K562 (cell line): ENCODE measurements at regions not wholly inside any gene's neighbourhood (a gene's known extent, or its start where the extent isn't known, plus 50 kb on each side); places are given as distances from the start of the nearest gene placed in this dataset.
A peak's percentile ranks its signal among the peaks of the same experiment; 100 is the strongest.

Experiments used
- ATAC-seq: fragments of 200-7000 bp; cut with Tn5 transposase; 3 replicates; pipeline ENCODE4 v1.9.1; 2020; ENCODE audit warnings: moderate library complexity
- BruUV-seq: library from RNA; stranded (reverse); fragments of 400-500 nt; replicated peaks from 2 replicates; lab custom pipeline; 2021; lab: Mats Ljungman, UMichigan
- CTCF ChIA-PET: fragments of 300-600 bp; formaldehyde crosslinking; extraction: SDS; loops from one replicate; lab custom pipeline; 2021; ENCODE audit warnings: low intra/inter-chr PET ratio; lab: Yijun Ruan, JAX
- POLR2A ChIA-PET: fragments of 300-600, 350-650 bp; sonication (Branson Sonifier 250); formaldehyde crosslinking; extraction: SDS; loops from one replicate; lab custom pipeline; 2021; ENCODE audit warnings: antibody characterized with exemption, inconsistent platforms; lab: Yijun Ruan, JAX
- DNase-seq, 4 experiments: peaks; one replicate each; pipeline versions ENCODE4 v3.0.0 to v3.0.0-alpha.2; 2011 to 2018; ENCODE audit warnings: low spot score in 3 of 4, mixed read lengths in 3 of 4; ENCODE audit errors: extremely low read depth in 1 of 4
- FAIRE-seq: peaks from 2 replicates; lab custom pipeline; 2011; peaks lifted over from hg19 to GRCh38; lab: Jason Lieb, UNC
- H2AFZ ChIP-seq: 2 replicates; pipeline ENCODE4 v1.6.0; 2011; ENCODE audit warnings: low read depth, low read length, control low read depth, inconsistent platforms
- H3K27ac ChIP-seq: fragments of 200-600 bp; 3 replicates; pipeline ENCODE4 v1.8.0; 2011; ENCODE audit warnings: low read depth, mild to moderate bottlenecking, control low read depth, inconsistent platforms, low read length, moderate library complexity, mixed read lengths; ENCODE audit errors: extremely low read depth
- H3K27me3 ChIP-seq, 2 experiments: fragments of 300-600 bp in 1 of 2; 2 replicates in 1 of 2; 3 replicates in 1 of 2; pipeline versions ENCODE4 v1.6.0 to v1.8.0; 2011; ENCODE audit warnings: inconsistent platforms in 2 of 2, low read length in 2 of 2, mild to moderate bottlenecking in 1 of 2, mixed read lengths in 1 of 2, moderate library complexity in 1 of 2; ENCODE audit not compliant: control insufficient read depth in 2 of 2, insufficient read depth in 2 of 2
- H3K36me3 ChIP-seq: fragments of 300-600 bp; 3 replicates; pipeline ENCODE4 v1.8.0; 2011; ENCODE audit warnings: mild to moderate bottlenecking, low read length, inconsistent platforms; ENCODE audit not compliant: control insufficient read depth, insufficient read depth
- H3K4me1 ChIP-seq, 2 experiments: fragments of 200-600 bp in 1 of 2; replicated peaks in 1 of 2; 2 replicates in 1 of 2; 3 replicates in 1 of 2; pipeline versions ENCODE4 v1.5.1 to v1.8.0; 2011; ENCODE audit warnings: inconsistent platforms in 2 of 2, low read length in 2 of 2, mild to moderate bottlenecking in 1 of 2, mixed read lengths in 1 of 2, moderate library complexity in 1 of 2; ENCODE audit not compliant: control insufficient read depth in 2 of 2, insufficient read depth in 2 of 2
- H3K4me2 ChIP-seq: 2 replicates; pipeline ENCODE4 v1.6.1; 2011; ENCODE audit warnings: low read length, control low read depth, inconsistent platforms, mixed read lengths; ENCODE audit not compliant: insufficient read depth
- H3K4me3 ChIP-seq: fragments of 200-600 bp; sonication (generic), shearing (Covaris generic); 2 replicates; pipeline ENCODE4 v1.5.1; 2016; ENCODE audit warnings: control low read depth, inconsistent platforms
- H3K79me2 ChIP-seq: fragments of 200-600 bp; 3 replicates; pipeline ENCODE4 v1.8.0; 2011; ENCODE audit warnings: low read length, inconsistent platforms; ENCODE audit not compliant: control insufficient read depth, insufficient read depth
- H3K9ac ChIP-seq, 2 experiments: 2 replicates each; pipeline versions ENCODE4 v1.6.0 to v1.6.1; 2011; ENCODE audit warnings: low read depth in 2 of 2, low read length in 2 of 2, control low read depth in 1 of 2, inconsistent platforms in 1 of 2, mild to moderate bottlenecking in 1 of 2, mixed read lengths in 1 of 2; ENCODE audit not compliant: insufficient read depth in 1 of 2
- H3K9me1 ChIP-seq: one replicate; pipeline ENCODE4 v1.6.0; 2011; ENCODE audit warnings: inconsistent platforms, mild to moderate bottlenecking, low read length, moderate library complexity; ENCODE audit not compliant: control insufficient read depth, insufficient read depth
- H3K9me3 ChIP-seq: replicated peaks from 2 replicates; pipeline ENCODE4 v1.5.1; 2011; ENCODE audit warnings: low read depth, low read length, inconsistent platforms; ENCODE audit not compliant: control insufficient read depth, insufficient read depth
- H4K20me1 ChIP-seq: replicated peaks from 2 replicates; pipeline ENCODE4 v1.6.1; 2011; ENCODE audit warnings: low read length, inconsistent platforms, mixed read lengths; ENCODE audit not compliant: control insufficient read depth, insufficient read depth
- E2F3 ChIP-seq: fragments of 250-450 bp; sonication (Bioruptor Pico); IDR thresholded peaks from 2 replicates; pipeline ENCODE4 v1.4.0; 2020; ENCODE audit warnings: mild to moderate bottlenecking
- ETV5 ChIP-seq: sonication (generic); formaldehyde crosslinking; IDR thresholded peaks from 2 replicates; pipeline ENCODE4 v1.4.0; 2020; ENCODE audit warnings: low read depth, mild to moderate bottlenecking, missing genetic modification reagents
- HDGF ChIP-seq: fragments of 450-650 bp; IDR thresholded peaks from 2 replicates; pipeline ENCODE4 v1.6.1; 2016
- SAP30 ChIP-seq: fragments of 200-600 bp; sonication (generic); IDR thresholded peaks from 2 replicates; pipeline ENCODE4 v1.6.1; 2012; ENCODE audit warnings: borderline replicate concordance, low read depth, mild to moderate bottlenecking, moderate library complexity, low read length, control low read depth, inconsistent platforms; ENCODE audit not compliant: insufficient read depth, poor library complexity, severe bottlenecking
- SMC3 ChIP-seq: conservative IDR thresholded peaks from 2 replicates; pipeline ENCODE4 v1.6.1; 2011; ENCODE audit warnings: low read depth, low read length, improper control_type of control experiment; ENCODE audit not compliant: insufficient read depth
- ZFPM2 ChIP-seq: fragments of 250-450 bp; sonication (Bioruptor Pico); IDR thresholded peaks from 2 replicates; pipeline ENCODE4 v1.5.1; 2022; ENCODE audit warnings: mild to moderate bottlenecking
- WGBS: fragments of 100-300 bp; shearing (Covaris generic); methylation state at CpG from one replicate; pipeline ENCODE4 v1.1.6; 2016; ENCODE audit warnings: low coverage, mixed read lengths; ENCODE audit not compliant: insufficient coverage; ENCODE audit errors: missing lambda C conversion rate; 5-methylcytosine and 5-hydroxymethylcytosine counted together
- in situ Hi-C: fragments of 300-500 bp; cut with MboI; formaldehyde crosslinking; loops from 4 replicates; pipeline ENCODE4 v1.15.0; 2018; ENCODE audit warnings: inconsistent platforms, mixed read lengths
- intact Hi-C: fragments of 100-400 bp; cut with micrococcal nuclease; formaldehyde crosslinking; loops from 2 replicates; pipeline ENCODE4 v1.14.2; 2022
- TF ChIP-seq, protein P1 (sequence below), 2 experiments: fragments of 450-650 bp; IDR thresholded peaks; 2 replicates each; pipeline ENCODE4 v1.6.1; 2016; ENCODE audit warnings: mild to moderate bottlenecking in 2 of 2, borderline replicate concordance in 1 of 2, low read depth in 1 of 2, moderate library complexity in 1 of 2
- TF ChIP-seq, protein P2 (sequence below): sonication (generic); formaldehyde crosslinking; IDR thresholded peaks from 2 replicates; pipeline ENCODE4 v1.8.0; 2022; ENCODE audit warnings: mild to moderate bottlenecking, missing genetic modification reagents

DNA sequence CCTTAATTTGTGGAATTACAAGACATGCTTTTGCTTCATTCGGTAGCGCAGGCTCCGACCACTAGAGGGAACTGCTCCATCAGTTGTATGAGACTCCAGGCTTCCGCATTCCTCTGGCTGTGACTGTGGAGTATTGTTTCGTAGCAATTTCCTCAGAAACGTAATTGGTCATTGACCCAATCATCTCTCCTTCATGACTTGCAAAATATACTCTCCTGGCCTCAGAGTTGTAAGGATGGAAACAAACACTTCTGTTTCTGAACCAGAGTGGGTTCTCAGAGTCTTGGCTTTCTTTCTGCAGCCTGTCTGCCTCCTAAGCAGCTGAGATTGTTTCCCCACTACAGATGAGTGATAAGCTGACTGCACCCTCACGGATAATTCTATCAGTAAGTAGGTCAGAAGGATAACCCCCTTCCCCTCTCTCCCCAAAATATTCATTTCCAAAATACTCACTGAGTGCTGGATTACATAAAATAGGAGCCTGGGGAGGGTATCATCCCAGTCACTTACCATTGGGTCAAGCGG lies 146.8 kb upstream of the ZC3H12C start:
- Histone ChIP-seq H3K36me3 (no peaks in the 10 kb centered on the region), H2AFZ (peak overlapping the region; percentile 78), H3K9me3 (0 out of 2 replicates have a peak, but pooled peaks cover 3% of the 10 kb centered on the region), H4K20me1 (no peaks in the 10 kb centered on the region), H3K27ac (peak overlapping the region; percentile 43; the same call in 2 of the 3 replicates), H3K4me3 (no peak overlapping the region), H3K79me2 (no peaks in the 10 kb centered on the region), H3K4me2 (peak overlapping the region; percentile 54), H3K4me1 (no peaks in the 10 kb centered on the region; a peak in 1 of 5 replicates), H3K27me3 (no peaks in the 10 kb centered on the region), H3K9ac (0 out of 4 replicates have a peak overlapping the region, but pooled peaks of 1 of the 2 experiments have one; percentile 27), H3K9me1 (no peaks in the 10 kb centered on the region)
- DNase-seq (peak; percentile 59 to 87 (median 66)), ATAC-seq (peak; percentile 99), FAIRE-seq (peak; percentile 96)
- intact Hi-C loops (loop anchor here (1.0 to 5.0 kb wide), 6 partner anchors 46 to 486 kb away; no protein-coding TSS in a partner anchor), in situ Hi-C loops (no loop called here)
- 11% methylated on average over 8 of the region's 8 CpGs for WGBS
- TSS peak; percentile 37 for BruUV-seq
- CTCF ChIA-PET = interaction anchor here (0.6 to 1.4 kb wide), 4 partner anchors 255 to 430 kb away, joined by 3 to 4 read pairs (median 4); no protein-coding TSS in a partner anchor
- POLR2A ChIA-PET = no interaction called here
- TF ChIP-seq, protein P1, sequence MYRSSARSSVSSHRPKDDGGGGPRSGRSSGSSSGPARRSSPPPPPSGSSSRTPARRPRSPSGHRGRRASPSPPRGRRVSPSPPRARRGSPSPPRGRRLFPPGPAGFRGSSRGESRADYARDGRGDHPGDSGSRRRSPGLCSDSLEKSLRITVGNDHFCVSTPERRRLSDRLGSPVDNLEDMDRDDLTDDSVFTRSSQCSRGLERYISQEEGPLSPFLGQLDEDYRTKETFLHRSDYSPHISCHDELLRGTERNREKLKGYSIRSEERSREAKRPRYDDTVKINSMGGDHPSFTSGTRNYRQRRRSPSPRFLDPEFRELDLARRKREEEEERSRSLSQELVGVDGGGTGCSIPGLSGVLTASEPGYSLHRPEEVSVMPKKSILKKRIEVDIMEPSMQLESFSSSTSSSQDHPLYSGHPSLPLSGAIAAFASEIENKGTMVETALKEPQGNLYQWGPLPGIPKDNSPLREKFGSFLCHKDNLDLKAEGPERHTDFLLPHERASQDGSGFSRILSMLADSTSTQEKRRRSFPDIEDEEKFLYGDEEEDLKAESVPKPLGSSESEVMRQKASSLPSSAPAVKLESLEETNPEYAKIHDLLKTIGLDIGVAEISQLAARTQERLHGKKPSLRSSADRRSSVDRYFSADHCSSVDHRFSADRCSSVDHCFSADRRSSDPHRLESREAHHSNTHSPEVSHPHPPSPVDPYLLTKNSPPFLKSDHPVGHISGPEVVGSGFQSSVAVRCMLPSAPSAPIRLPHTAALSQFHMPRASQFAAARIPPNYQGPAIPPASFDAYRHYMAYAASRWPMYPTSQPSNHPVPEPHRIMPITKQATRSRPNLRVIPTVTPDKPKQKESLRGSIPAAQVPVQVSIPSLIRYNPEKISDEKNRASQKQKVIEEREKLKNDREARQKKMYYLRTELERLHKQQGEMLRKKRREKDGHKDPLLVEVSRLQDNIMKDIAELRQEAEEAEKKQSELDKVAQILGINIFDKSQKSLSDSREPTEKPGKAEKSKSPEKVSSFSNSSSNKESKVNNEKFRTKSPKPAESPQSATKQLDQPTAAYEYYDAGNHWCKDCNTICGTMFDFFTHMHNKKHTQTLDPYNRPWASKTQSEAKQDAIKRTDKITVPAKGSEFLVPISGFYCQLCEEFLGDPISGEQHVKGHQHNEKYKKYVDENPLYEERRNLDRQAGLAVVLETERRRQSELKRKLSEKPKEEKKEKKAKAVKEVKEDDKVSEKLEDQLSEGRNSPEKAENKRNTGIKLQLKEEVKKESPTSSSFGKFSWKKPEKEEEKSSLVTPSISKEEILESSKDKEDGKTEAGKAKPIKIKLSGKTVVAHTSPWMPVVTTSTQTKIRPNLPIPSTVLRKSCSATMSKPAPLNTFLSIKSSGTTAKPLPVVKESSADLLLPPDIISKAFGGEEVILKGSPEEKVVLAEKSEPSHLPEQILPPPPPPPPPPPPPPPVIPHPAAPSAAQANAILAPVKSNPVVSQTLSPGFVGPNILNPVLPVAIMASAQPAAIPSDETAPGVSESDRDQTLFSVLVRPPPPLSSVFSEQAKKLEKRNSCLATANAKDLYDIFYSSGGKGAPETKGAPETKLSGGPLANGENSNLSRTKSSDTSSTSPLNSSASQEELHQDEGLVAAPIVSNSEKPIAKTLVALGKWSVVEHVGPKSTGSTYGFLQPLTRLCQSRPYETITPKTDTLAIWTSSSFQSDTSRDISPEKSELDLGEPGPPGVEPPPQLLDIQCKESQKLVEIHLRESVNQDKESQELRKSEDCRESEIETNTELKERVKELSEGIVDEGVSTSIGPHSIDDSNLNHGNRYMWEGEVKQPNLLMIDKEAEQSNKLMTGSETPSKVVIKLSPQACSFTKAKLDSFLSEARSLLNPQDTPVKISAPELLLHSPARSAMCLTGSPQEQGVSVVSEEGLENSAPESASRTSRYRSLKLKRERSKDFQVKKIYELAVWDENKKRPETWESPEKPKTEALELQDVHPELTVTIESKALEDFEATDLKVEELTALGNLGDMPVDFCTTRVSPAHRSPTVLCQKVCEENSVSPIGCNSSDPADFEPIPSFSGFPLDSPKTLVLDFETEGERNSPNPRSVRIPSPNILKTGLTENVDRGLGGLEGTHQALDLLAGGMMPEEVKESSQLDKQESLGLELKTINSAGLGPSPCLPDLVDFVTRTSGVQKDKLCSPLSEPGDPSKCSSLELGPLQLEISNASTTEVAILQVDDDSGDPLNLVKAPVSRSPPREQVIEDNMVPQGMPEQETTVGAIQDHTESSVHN (IDR thresholded peaks at IDR 0.05; ENCODE audit: borderline replicate concordance in 1 of 2, low read depth in 1 of 2) = no peak
- TF ChIP-seq E2F3 = no peak
- no peak for TF ChIP-seq ZFPM2 (CRISPR knock-in tag)
- no peak for TF ChIP-seq HDGF
- TF ChIP-seq, protein P2, sequence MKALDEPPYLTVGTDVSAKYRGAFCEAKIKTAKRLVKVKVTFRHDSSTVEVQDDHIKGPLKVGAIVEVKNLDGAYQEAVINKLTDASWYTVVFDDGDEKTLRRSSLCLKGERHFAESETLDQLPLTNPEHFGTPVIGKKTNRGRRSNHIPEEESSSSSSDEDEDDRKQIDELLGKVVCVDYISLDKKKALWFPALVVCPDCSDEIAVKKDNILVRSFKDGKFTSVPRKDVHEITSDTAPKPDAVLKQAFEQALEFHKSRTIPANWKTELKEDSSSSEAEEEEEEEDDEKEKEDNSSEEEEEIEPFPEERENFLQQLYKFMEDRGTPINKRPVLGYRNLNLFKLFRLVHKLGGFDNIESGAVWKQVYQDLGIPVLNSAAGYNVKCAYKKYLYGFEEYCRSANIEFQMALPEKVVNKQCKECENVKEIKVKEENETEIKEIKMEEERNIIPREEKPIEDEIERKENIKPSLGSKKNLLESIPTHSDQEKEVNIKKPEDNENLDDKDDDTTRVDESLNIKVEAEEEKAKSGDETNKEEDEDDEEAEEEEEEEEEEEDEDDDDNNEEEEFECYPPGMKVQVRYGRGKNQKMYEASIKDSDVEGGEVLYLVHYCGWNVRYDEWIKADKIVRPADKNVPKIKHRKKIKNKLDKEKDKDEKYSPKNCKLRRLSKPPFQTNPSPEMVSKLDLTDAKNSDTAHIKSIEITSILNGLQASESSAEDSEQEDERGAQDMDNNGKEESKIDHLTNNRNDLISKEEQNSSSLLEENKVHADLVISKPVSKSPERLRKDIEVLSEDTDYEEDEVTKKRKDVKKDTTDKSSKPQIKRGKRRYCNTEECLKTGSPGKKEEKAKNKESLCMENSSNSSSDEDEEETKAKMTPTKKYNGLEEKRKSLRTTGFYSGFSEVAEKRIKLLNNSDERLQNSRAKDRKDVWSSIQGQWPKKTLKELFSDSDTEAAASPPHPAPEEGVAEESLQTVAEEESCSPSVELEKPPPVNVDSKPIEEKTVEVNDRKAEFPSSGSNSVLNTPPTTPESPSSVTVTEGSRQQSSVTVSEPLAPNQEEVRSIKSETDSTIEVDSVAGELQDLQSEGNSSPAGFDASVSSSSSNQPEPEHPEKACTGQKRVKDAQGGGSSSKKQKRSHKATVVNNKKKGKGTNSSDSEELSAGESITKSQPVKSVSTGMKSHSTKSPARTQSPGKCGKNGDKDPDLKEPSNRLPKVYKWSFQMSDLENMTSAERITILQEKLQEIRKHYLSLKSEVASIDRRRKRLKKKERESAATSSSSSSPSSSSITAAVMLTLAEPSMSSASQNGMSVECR (CRISPR knock-in tag) = no peak
- no peak for TF ChIP-seq SAP30
- TF ChIP-seq SMC3 = peak; percentile 76
- TF ChIP-seq ETV5 (CRISPR knock-in tag) = no peak
